Tibial nerve (tissue), 4 donors: ENCODE measurements at regions not wholly inside any gene's neighbourhood (a gene's known extent, or its start where the extent isn't known, plus 50 kb on each side); places are given as distances from the start of the nearest gene placed in this dataset.

ENCODE experiments used
- DNase-seq, 2 donors: peaks; one replicate each; pipeline ENCODE4 v3.0.0-alpha.2; 2019; ENCODE audit warnings: low spot score in 2 of 2
- H3K27ac ChIP-seq, 4 donors: fragments of 200-600 bp; sonication (generic) in 3 of 4; one replicate each; pipeline ENCODE4 v1.5.1; 2017 to 2019; ENCODE audit warnings: mild to moderate bottlenecking in 1 of 4
- H3K27me3 ChIP-seq, 2 donors: fragments of 200-600 bp; sonication (generic) in 1 of 2; one replicate each; pipeline versions ENCODE4 v1.5.1 to v1.6.0; 2017 to 2019
- H3K36me3 ChIP-seq, 3 donors: fragments of 200-600 bp; sonication (generic); one replicate each; pipeline ENCODE4 v1.5.1; 2018 to 2019
- H3K4me1 ChIP-seq, 4 donors: fragments of 200-600 bp; sonication (generic) in 3 of 4; one replicate each; pipeline ENCODE4 v1.5.1; 2017 to 2019
- H3K4me3 ChIP-seq, 4 donors: fragments of 200-600 bp; sonication (generic) in 3 of 4; one replicate each; pipeline ENCODE4 v1.5.1; 2017 to 2019; ENCODE audit warnings: mild to moderate bottlenecking in 1 of 4, moderate library complexity in 1 of 4
- H3K9me3 ChIP-seq, 4 donors: fragments of 200-600 bp; sonication (generic) in 3 of 4; one replicate each; pipeline ENCODE4 v1.5.1; 2017 to 2019
- EP300 ChIP-seq, 2 donors: sonication (generic); formaldehyde crosslinking; IDR thresholded peaks; one replicate each; pipeline ENCODE4 v1.6.1; 2017; ENCODE audit warnings: antibody characterized with exemption in 2 of 2, mild to moderate bottlenecking in 1 of 2
- POLR2A ChIP-seq, 2 donors: fragments of 450-650 bp; IDR thresholded peaks; one replicate each; pipeline ENCODE4 v1.6.1; 2017; ENCODE audit warnings: antibody characterized with exemption in 2 of 2, mild to moderate bottlenecking in 2 of 2, moderate library complexity in 2 of 2
- WGBS, 2 donors: methylation state at CpG; one replicate each; pipeline ENCODE4 v1.1.5; 2018; 5-methylcytosine and 5-hydroxymethylcytosine counted together
- TF ChIP-seq, protein P1 (sequence below), 5 experiments: fragments of 200-600 bp in 3 of 5; fragments of 450-650 bp in 2 of 5; sonication (generic) in 3 of 5; IDR thresholded peaks; one replicate each; pipeline ENCODE4 v1.5.1; 2016 to 2019; ENCODE audit warnings: antibody characterized with exemption in 5 of 5, mild to moderate bottlenecking in 3 of 5, moderate library complexity in 2 of 5

DNA sequence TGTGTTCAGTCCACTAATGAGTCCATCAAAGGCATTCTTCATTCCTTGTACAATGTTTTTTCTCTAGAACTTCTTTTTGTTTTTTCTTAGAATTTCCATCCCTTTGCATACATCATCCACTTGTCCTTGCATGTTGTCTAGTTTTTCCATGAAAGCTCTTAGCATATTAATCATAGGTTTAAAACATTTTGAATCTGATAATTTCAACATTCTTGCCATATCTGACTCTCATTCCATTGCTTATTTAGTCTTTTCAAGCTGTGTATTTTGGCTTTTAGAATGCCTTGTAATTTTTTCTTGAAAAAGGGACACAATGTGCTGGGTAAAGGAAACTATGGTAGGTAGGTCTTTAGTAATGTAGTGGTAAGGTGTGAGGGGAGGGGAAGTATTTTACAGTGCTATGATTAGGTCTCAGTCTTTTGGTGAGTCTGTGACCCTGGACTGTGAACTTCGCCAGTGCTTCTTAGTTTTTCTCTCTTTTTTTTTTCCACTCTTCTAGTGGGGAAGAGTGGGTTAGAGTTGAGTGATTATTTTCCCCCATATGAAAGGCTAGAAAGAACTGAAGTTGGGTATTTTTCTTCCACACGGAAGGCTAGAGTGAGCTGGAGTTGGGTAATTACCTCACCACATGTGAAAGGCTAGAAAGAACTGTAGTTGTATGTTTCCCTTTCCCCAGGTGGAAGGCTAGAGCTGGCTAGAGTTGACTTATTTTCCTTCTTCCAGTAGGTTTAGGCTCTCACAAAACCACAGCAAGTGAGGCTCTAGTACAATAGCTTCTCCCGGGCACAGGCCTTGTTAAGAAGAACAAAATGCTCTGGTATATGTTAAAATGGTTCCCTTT is 172.1 kb downstream of the SNX18 start:
- Histone ChIP-seq H3K9me3 (no peaks in the 10 kb centered on the region), H3K4me3 (no peak overlapping the region), H3K36me3 (no peaks in the 10 kb centered on the region), H3K27me3 (no peaks in the 10 kb centered on the region), H3K27ac (peak overlapping the region in 2 of 4 donors; percentile 46 to 47), H3K4me1 (peaks cover 0 to 7% (median 0%) of the 10 kb centered on the region in 4 donors)
- TF ChIP-seq EP300 (IDR thresholded peaks at IDR 0.05) (no peak), POLR2A (IDR thresholded peaks at IDR 0.05) (no peak)
- TF ChIP-seq, protein P1, sequence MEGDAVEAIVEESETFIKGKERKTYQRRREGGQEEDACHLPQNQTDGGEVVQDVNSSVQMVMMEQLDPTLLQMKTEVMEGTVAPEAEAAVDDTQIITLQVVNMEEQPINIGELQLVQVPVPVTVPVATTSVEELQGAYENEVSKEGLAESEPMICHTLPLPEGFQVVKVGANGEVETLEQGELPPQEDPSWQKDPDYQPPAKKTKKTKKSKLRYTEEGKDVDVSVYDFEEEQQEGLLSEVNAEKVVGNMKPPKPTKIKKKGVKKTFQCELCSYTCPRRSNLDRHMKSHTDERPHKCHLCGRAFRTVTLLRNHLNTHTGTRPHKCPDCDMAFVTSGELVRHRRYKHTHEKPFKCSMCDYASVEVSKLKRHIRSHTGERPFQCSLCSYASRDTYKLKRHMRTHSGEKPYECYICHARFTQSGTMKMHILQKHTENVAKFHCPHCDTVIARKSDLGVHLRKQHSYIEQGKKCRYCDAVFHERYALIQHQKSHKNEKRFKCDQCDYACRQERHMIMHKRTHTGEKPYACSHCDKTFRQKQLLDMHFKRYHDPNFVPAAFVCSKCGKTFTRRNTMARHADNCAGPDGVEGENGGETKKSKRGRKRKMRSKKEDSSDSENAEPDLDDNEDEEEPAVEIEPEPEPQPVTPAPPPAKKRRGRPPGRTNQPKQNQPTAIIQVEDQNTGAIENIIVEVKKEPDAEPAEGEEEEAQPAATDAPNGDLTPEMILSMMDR (IDR thresholded peaks at IDR 0.05) = no peak
- DNase-seq = no peak
- WGBS, 2 donors = 79 to 85% methylated on average over 3 of the region's 3 CpGs

DNA sequence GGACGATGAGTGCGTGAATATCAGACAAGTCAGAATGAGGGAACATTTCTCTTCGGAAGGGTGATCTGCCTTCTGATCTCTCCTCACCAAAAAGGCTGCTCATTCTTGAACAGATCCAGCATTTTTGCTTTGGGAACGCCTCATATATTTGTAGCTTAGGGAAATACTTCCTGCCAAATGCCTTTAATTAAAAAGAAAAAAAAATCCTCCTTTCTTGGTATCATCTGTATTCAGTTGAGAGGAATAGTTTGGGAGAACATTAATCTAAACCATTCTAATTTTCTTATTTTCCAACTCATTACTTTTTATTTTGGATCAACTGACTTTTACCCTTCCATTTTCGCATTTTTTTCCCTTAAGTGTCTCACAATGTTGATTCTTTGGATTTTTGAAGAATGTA is 163.4 kb downstream of the SNX18 start:
- Histone ChIP-seq H3K36me3 (no peaks in the 10 kb centered on the region), H3K4me3 (no peak overlapping the region), H3K27ac (peak overlapping the region in 1 of 4 donors; percentile 37), H3K4me1 (peaks cover 0 to 16% (median 0%) of the 10 kb centered on the region in 4 donors), H3K9me3 (peaks cover 0 to 2% (median 0%) of the 10 kb centered on the region in 4 donors), H3K27me3 (no peaks in the 10 kb centered on the region)
- DNase-seq = no peak
- 57 to 59% methylated on average over 5 of the region's 5 CpGs for WGBS, 2 donors
- TF ChIP-seq POLR2A (IDR thresholded peaks at IDR 0.05) (no peak), EP300 (IDR thresholded peaks at IDR 0.05) (no peak)
- TF ChIP-seq, protein P1 (IDR thresholded peaks at IDR 0.05) = no peak

DNA sequence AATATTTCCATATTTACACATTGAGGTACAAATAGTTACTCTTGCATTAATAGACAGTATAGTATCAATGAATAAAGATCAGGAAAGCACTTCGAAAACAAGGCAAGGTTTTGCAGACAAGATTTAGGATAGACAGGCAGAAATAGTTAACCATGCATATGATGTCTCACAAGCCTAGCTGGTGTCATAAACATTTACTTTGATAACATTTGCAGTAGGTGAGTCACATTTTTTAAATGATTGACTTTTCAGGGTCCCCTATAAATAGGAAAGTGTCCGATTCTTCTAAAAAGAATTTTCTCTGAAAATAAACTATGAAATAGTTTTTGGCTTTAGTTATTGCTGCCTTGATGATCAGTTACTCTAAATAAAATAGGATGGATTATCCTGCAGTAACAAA is 162.1 kb downstream of the SNX18 start:
- Histone ChIP-seq H3K27ac (no peak overlapping the region), H3K9me3 (peaks cover 0 to 2% (median 0%) of the 10 kb centered on the region in 4 donors), H3K4me1 (peaks cover 0 to 18% (median 0%) of the 10 kb centered on the region in 4 donors), H3K36me3 (no peaks in the 10 kb centered on the region), H3K27me3 (no peaks in the 10 kb centered on the region), H3K4me3 (no peak overlapping the region)
- DNase-seq = no peak
- 84% methylated on average over 2 of the region's 2 CpGs for WGBS, 2 donors
- TF ChIP-seq POLR2A (IDR thresholded peaks at IDR 0.05) (no peak), EP300 (IDR thresholded peaks at IDR 0.05) (no peak)
- TF ChIP-seq, protein P1 (IDR thresholded peaks at IDR 0.05) = no peak

DNA sequence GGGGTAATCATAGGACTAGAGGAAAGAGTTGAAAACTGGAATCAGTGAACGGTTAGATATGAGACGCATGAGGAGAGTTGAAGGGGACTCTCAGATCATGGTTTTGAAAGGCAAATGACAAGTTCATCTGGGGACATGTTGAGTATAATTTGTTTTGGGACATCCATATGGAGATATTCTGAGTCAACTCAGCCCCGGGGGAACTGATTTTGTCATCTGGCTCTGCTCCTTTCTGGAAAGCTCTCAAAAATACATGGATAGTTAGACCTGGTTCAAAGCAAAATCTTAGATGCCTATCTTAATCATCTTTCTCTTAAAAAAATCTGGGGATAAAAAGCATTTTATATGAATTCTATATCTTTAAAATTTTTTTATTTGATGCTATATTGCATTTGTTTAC is 161.2 kb downstream of the SNX18 start:
- H3K27ac ChIP-seq = no peak overlapping the region
- TF ChIP-seq POLR2A (IDR thresholded peaks at IDR 0.05) (no peak), EP300 (IDR thresholded peaks at IDR 0.05) (no peak)
- TF ChIP-seq, protein P1 (IDR thresholded peaks at IDR 0.05) = no peak
- H3K4me1 ChIP-seq = peaks cover 0 to 24% (median 0%) of the 10 kb centered on the region in 4 donors
- H3K27me3 ChIP-seq = no peaks in the 10 kb centered on the region
- no peak for DNase-seq
- H3K9me3 ChIP-seq = peaks cover 0 to 2% (median 0%) of the 10 kb centered on the region in 4 donors
- no peaks in the 10 kb centered on the region for H3K36me3 ChIP-seq
- no peak overlapping the region for H3K4me3 ChIP-seq
- 83 to 85% methylated on average over 3 of the region's 3 CpGs for WGBS, 2 donors
